ENCODE measurements at regions not wholly inside any gene's neighbourhood (a gene's known extent, or its start where the extent isn't known, plus 50 kb on each side); places are given as distances from the start of the nearest gene placed in this dataset.

DNA sequence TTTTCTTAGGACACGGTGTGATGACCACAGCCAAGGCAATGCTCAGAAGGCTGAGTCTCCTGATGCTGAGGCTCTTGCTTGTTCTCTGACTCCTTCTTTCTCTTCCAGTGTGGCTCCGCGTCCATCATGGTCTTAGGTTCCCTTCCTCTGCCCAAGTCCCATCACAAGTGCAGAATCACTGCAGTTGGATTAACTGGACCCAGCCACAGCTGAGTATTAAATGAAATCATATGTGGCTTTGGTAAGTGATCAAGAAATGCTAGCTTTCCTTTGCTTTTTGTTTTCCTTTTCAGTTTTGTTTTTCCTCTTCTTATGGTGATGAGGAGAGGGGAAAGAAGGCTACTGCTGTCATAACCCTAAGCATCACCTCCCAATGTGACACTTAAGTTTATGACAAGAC, 375.8 kb downstream of the INSIG2 start:
- no peak for DNase-seq (ENCODE audit: insufficient read length, low spot score, missing footprints)
- Histone ChIP-seq H3K27ac (ENCODE audit: low read depth, low read length) (no peak overlapping the region), H3K27me3 (ENCODE audit: insufficient read depth, low read length) (peaks cover 3% of the 10 kb centered on the region), H3K36me3 (ENCODE audit: insufficient read depth, low read length) (no peaks in the 10 kb centered on the region), H4K20me1 (ENCODE audit: insufficient read depth, low read length) (no peaks in the 10 kb centered on the region), H3K4me2 (ENCODE audit: insufficient read depth, low read length) (no peak overlapping the region), H3K4me3 (ENCODE audit: insufficient read depth, low read length) (no peak overlapping the region), H3K4me1 (ENCODE audit: insufficient read depth, low read length) (no peaks in the 10 kb centered on the region), H2AFZ (ENCODE audit: low read length) (no peak overlapping the region), H3K79me2 (ENCODE audit: insufficient read depth, low read length) (no peaks in the 10 kb centered on the region), H3K9me3 (ENCODE audit: low read depth, low read length) (no peaks in the 10 kb centered on the region)
- TF ChIP-seq, protein P1, sequence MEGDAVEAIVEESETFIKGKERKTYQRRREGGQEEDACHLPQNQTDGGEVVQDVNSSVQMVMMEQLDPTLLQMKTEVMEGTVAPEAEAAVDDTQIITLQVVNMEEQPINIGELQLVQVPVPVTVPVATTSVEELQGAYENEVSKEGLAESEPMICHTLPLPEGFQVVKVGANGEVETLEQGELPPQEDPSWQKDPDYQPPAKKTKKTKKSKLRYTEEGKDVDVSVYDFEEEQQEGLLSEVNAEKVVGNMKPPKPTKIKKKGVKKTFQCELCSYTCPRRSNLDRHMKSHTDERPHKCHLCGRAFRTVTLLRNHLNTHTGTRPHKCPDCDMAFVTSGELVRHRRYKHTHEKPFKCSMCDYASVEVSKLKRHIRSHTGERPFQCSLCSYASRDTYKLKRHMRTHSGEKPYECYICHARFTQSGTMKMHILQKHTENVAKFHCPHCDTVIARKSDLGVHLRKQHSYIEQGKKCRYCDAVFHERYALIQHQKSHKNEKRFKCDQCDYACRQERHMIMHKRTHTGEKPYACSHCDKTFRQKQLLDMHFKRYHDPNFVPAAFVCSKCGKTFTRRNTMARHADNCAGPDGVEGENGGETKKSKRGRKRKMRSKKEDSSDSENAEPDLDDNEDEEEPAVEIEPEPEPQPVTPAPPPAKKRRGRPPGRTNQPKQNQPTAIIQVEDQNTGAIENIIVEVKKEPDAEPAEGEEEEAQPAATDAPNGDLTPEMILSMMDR (IDR thresholded peaks at IDR 0.05; ENCODE audit: extremely low read depth, low read depth, low read length) = no peak

DNA sequence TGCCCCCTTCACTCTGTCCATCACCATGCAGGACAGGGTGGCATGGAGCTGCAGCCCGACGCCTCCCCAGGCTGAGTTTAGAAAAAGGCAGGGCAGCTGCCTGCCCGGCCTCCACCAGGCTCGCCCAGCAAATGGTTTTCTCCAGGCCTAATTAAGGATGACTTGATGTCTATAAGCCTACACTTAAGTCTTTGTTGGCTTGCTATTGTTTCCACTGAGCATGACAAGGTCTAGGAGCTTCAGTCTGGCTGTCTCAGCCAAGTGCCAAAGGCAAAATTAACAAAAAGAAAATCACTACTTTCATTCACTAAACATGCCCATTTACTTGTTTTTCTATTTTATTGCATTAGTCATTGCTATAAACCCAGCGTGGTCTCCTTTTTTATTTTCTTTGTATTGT, 372.2 kb downstream of the INSIG2 start:
- Histone ChIP-seq H2AFZ (ENCODE audit: low read length) (no peak overlapping the region), H3K79me2 (ENCODE audit: insufficient read depth, low read length) (no peaks in the 10 kb centered on the region), H3K27ac (ENCODE audit: low read depth, low read length) (no peak overlapping the region), H3K4me3 (ENCODE audit: insufficient read depth, low read length) (no peak overlapping the region), H3K9me3 (ENCODE audit: low read depth, low read length) (no peaks in the 10 kb centered on the region), H3K27me3 (ENCODE audit: insufficient read depth, low read length) (no peaks in the 10 kb centered on the region), H4K20me1 (ENCODE audit: insufficient read depth, low read length) (no peaks in the 10 kb centered on the region), H3K36me3 (ENCODE audit: insufficient read depth, low read length) (no peaks in the 10 kb centered on the region), H3K4me2 (ENCODE audit: insufficient read depth, low read length) (no peak overlapping the region), H3K4me1 (ENCODE audit: insufficient read depth, low read length) (no peaks in the 10 kb centered on the region)
- no peak for DNase-seq (ENCODE audit: insufficient read length, low spot score, missing footprints)
- TF ChIP-seq, protein P1 (IDR thresholded peaks at IDR 0.05; ENCODE audit: extremely low read depth, low read depth, low read length) = no peak

DNA sequence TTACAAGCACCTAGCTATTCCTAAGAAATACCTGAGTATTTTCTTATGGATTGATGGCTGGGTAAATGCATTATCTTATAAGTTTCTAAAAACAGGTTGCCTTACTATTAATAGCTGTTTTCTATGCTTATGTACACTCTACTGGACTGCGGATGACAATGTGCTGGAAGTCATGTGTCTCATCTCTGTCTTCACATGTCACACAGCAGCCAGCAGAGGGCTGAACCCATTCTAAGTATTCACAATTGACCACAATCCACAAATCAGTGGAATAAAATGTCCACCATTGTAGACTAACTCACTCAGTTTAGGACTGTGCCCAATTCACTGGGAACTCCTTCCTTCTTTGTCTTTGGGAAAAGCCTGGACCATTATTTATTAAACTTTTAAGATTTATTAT, 371.2 kb downstream of the INSIG2 start:
- no peak for DNase-seq (ENCODE audit: insufficient read length, low spot score, missing footprints)
- Histone ChIP-seq H3K27ac (ENCODE audit: low read depth, low read length) (no peak overlapping the region), H3K27me3 (ENCODE audit: insufficient read depth, low read length) (no peaks in the 10 kb centered on the region), H3K79me2 (ENCODE audit: insufficient read depth, low read length) (no peaks in the 10 kb centered on the region), H4K20me1 (ENCODE audit: insufficient read depth, low read length) (no peaks in the 10 kb centered on the region), H2AFZ (ENCODE audit: low read length) (no peak overlapping the region), H3K36me3 (ENCODE audit: insufficient read depth, low read length) (no peaks in the 10 kb centered on the region), H3K9me3 (ENCODE audit: low read depth, low read length) (no peaks in the 10 kb centered on the region), H3K4me1 (ENCODE audit: insufficient read depth, low read length) (no peaks in the 10 kb centered on the region), H3K4me3 (ENCODE audit: insufficient read depth, low read length) (no peak overlapping the region), H3K4me2 (ENCODE audit: insufficient read depth, low read length) (no peak overlapping the region)
- TF ChIP-seq, protein P1 (IDR thresholded peaks at IDR 0.05; ENCODE audit: extremely low read depth, low read depth, low read length) = no peak

DNA sequence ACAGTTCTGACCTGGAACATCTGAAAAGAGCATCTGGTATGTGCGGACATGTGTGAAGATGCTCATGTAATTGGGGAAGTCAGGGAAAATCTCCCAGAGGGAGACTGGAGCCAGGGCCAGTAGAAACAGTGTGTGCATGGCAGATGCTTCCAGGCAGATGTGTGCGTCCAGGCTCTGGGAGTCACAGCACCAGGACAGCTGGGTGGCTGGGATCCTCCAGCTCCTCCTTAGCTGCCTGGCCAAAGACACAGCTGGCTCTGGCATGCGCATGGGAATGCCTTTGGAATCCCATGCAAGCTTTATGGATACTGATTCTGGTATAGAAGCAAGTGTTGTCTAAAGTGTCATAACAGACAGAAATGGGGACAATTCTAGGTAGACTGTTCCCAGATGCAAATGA, 369.7 kb downstream of the INSIG2 start:
- no peaks in the 10 kb centered on the region for H4K20me1 ChIP-seq (ENCODE audit: insufficient read depth, low read length)
- H3K4me2 ChIP-seq (ENCODE audit: insufficient read depth, low read length) = no peak overlapping the region
- H2AFZ ChIP-seq (ENCODE audit: low read length) = no peak overlapping the region
- no peaks in the 10 kb centered on the region for H3K4me1 ChIP-seq (ENCODE audit: insufficient read depth, low read length)
- no peaks in the 10 kb centered on the region for H3K79me2 ChIP-seq (ENCODE audit: insufficient read depth, low read length)
- TF ChIP-seq, protein P1 (IDR thresholded peaks at IDR 0.05; ENCODE audit: extremely low read depth, low read depth, low read length) = no peak
- H3K27ac ChIP-seq (ENCODE audit: low read depth, low read length) = no peak overlapping the region
- no peak overlapping the region for H3K4me3 ChIP-seq (ENCODE audit: insufficient read depth, low read length)
- no peak for DNase-seq (ENCODE audit: insufficient read length, low spot score, missing footprints)
- no peaks in the 10 kb centered on the region for H3K27me3 ChIP-seq (ENCODE audit: insufficient read depth, low read length)
- no peaks in the 10 kb centered on the region for H3K9me3 ChIP-seq (ENCODE audit: low read depth, low read length)
- no peaks in the 10 kb centered on the region for H3K36me3 ChIP-seq (ENCODE audit: insufficient read depth, low read length)
